ENCODE measurements at regions not wholly inside any gene's neighbourhood (a gene's known extent, or its start where the extent isn't known, plus 50 kb on each side); places are given as distances from the start of the nearest gene placed in this dataset.

- no peak overlapping the region for H3K27ac ChIP-seq (ENCODE audit: poor library complexity, severe bottlenecking)
- no peak overlapping the region for H3K4me3 ChIP-seq (ENCODE audit: severe bottlenecking)
- DNase-seq (ENCODE audit: low spot score) = no peak
- H3K36me3 ChIP-seq (ENCODE audit: low read depth) = no peaks in the 10 kb centered on the region
- ATAC-seq (ENCODE audit: low read depth) = no peak
- no peaks in the 10 kb centered on the region for H3K27me3 ChIP-seq (ENCODE audit: insufficient read depth, poor library complexity, severe bottlenecking)
- H3K4me1 ChIP-seq (ENCODE audit: insufficient read depth, poor library complexity, severe bottlenecking) = no peaks in the 10 kb centered on the region
- H3K9me3 ChIP-seq (ENCODE audit: severe bottlenecking) = no peaks in the 10 kb centered on the region
- no peak for TF ChIP-seq CTCF (IDR thresholded peaks at IDR 0.05; ENCODE audit: poor library complexity, severe bottlenecking)
Observed at GRCh38 chr1:230548997-230549396, 93.3 kb upstream of the COG2 start.

- H3K27me3 ChIP-seq (ENCODE audit: insufficient read depth, poor library complexity, severe bottlenecking) = no peaks in the 10 kb centered on the region
- no peak overlapping the region for H3K4me3 ChIP-seq (ENCODE audit: severe bottlenecking)
- no peaks in the 10 kb centered on the region for H3K36me3 ChIP-seq (ENCODE audit: low read depth)
- ATAC-seq (ENCODE audit: low read depth) = no peak
- no peak overlapping the region for H3K27ac ChIP-seq (ENCODE audit: poor library complexity, severe bottlenecking)
- DNase-seq (ENCODE audit: low spot score) = no peak
- no peak for TF ChIP-seq CTCF (IDR thresholded peaks at IDR 0.05; ENCODE audit: poor library complexity, severe bottlenecking)
- no peaks in the 10 kb centered on the region for H3K4me1 ChIP-seq (ENCODE audit: insufficient read depth, poor library complexity, severe bottlenecking)
- H3K9me3 ChIP-seq (ENCODE audit: severe bottlenecking) = no peaks in the 10 kb centered on the region
Observed at GRCh38 chr1:230548357-230548756, 93.9 kb upstream of the COG2 start.

GRCh38 chr1:230545181-230545580, 97.1 kb upstream of the COG2 start:
- Histone ChIP-seq H3K27me3 (ENCODE audit: insufficient read depth, poor library complexity, severe bottlenecking) (no peaks in the 10 kb centered on the region), H3K4me3 (ENCODE audit: severe bottlenecking) (no peak overlapping the region), H3K4me1 (ENCODE audit: insufficient read depth, poor library complexity, severe bottlenecking) (peaks cover 12% of the 10 kb centered on the region), H3K27ac (ENCODE audit: poor library complexity, severe bottlenecking) (no peak overlapping the region), H3K9me3 (ENCODE audit: severe bottlenecking) (no peaks in the 10 kb centered on the region), H3K36me3 (ENCODE audit: low read depth) (no peaks in the 10 kb centered on the region)
- ATAC-seq (ENCODE audit: low read depth) (no peak), DNase-seq (ENCODE audit: low spot score) (no peak)
- TF ChIP-seq CTCF (IDR thresholded peaks at IDR 0.05; ENCODE audit: poor library complexity, severe bottlenecking) = no peak

DNA sequence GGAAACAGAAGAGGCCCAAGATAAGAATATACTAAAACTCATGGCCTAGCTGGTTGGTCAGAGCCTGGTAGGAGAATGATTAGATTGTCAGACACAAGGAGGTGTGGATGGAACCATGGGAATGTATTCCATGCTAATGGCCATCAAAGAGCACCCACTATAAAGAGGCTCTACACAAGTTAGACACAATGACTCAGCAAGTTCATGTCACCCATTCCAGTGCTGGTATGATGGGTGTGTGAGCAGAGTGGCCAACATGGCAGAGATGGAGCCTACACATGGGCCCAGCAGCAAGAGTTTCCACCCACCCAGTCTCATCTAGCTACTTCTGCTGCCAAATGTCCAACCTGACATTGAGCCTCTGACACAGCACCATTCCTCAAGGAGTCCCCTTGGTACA, 97.5 kb upstream of the COG2 start:
- no peak for TF ChIP-seq CTCF (IDR thresholded peaks at IDR 0.05; ENCODE audit: poor library complexity, severe bottlenecking)
- no peaks in the 10 kb centered on the region for H3K36me3 ChIP-seq (ENCODE audit: low read depth)

DNA sequence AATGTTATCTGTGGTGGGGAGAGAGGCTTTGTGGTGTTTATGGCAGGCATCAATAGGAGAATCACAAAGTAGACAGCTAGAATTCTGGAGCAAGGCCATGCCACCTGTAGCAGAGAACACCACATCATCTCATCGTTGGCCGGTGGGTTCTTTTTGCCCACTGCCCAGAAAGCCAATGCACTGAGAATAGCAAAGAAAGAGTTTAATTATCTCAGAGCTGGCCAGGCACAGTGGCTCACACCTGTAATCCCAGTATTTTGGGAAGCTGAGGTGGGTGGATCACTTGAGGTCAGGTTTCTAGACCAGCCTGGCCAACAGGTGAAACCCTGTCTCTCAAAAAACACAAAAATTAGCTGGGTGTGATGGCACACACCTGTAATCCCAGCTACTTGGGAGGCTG, 99.2 kb upstream of the COG2 start:
- peaks cover 12% of the 10 kb centered on the region for H3K4me1 ChIP-seq (ENCODE audit: insufficient read depth, poor library complexity, severe bottlenecking)
- TF ChIP-seq CTCF (IDR thresholded peaks at IDR 0.05; ENCODE audit: poor library complexity, severe bottlenecking) = no peak
- ATAC-seq (ENCODE audit: low read depth) (no peak), DNase-seq (ENCODE audit: low spot score) (no peak)
- no peaks in the 10 kb centered on the region for H3K36me3 ChIP-seq (ENCODE audit: low read depth)
- no peaks in the 10 kb centered on the region for H3K9me3 ChIP-seq (ENCODE audit: severe bottlenecking)
- H3K27ac ChIP-seq (ENCODE audit: poor library complexity, severe bottlenecking) = no peak overlapping the region
- no peaks in the 10 kb centered on the region for H3K27me3 ChIP-seq (ENCODE audit: insufficient read depth, poor library complexity, severe bottlenecking)
- H3K4me3 ChIP-seq (ENCODE audit: severe bottlenecking) = no peak overlapping the region

More for the DNA sequence above, 97.5 kb upstream of the COG2 start:
- ATAC-seq (ENCODE audit: low read depth) (no peak), DNase-seq (ENCODE audit: low spot score) (no peak)
- no peaks in the 10 kb centered on the region for H3K9me3 ChIP-seq (ENCODE audit: severe bottlenecking)
- no peaks in the 10 kb centered on the region for H3K27me3 ChIP-seq (ENCODE audit: insufficient read depth, poor library complexity, severe bottlenecking)
- H3K4me1 ChIP-seq (ENCODE audit: insufficient read depth, poor library complexity, severe bottlenecking) = peaks cover 12% of the 10 kb centered on the region
- no peak overlapping the region for H3K4me3 ChIP-seq (ENCODE audit: severe bottlenecking)
- H3K27ac ChIP-seq (ENCODE audit: poor library complexity, severe bottlenecking) = no peak overlapping the region

Data from RWPE2 (cell line).